H54 (cell line): ENCODE measurements at regions not wholly inside any gene's neighbourhood (a gene's known extent, or its start where the extent isn't known, plus 50 kb on each side); places are given as distances from the start of the nearest gene placed in this dataset.

Source experiments
- DNase-seq: peaks from one replicate; pipeline ENCODE4 v3.0.0; 2011; ENCODE audit warnings: low spot score, mixed read lengths; ENCODE audit not compliant: insufficient read length
- FAIRE-seq: peaks from 3 replicates; lab custom pipeline; 2011; peaks lifted over from hg19 to GRCh38; lab: Jason Lieb, UNC
- POLR2A ChIP-seq: IDR thresholded peaks from 2 replicates; pipeline ENCODE4 v1.6.1; 2011; ENCODE audit warnings: low read depth, mild to moderate bottlenecking, low read length

DNA sequence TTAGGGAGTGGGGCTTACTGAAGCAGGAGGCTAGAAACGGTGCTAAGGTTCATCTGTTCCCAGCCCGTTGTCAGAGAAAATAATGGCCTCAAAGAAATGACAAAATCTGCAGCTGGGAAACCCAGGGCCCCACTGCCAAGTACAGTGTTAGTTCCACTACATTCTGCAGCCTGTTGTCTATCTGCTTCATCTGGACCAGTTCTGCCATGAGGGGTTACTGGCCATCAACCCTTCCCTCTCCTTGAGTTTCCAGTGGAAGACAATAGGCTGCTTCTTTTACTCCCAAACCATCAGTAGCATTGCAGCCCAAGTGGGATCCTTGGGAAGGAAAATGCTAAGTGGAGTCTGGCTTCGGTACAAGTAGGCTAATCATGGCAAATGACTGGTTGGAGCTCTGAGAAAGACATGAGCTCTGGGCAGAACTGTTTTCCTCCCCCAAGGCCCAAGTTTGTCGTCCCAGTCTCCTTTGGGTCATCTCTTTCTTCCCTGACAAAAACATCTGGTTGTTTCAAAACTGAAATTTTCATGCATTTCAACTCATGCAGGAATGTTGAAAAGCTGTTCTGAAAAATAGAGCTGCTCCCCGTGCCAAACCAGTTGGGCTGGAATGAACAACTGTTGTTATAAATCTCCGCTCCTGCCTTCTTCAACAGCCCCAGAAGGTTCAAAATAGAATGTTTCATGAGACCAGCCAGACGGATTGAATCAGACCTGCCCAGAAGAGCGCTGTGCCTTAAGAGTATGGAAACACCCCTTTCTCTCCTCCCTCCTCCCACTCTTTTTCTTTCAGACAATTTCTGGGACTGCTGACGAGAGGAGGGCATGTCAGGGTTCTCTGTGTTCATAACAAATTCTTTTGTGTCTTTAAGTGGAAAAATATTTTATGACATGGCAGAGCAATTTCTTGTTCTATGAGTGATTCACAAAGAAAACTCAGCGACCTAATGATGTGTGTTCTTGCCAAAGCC is 116.6 kb downstream of the RAB18 start:
- TF ChIP-seq POLR2A: no peak
- DNase-seq: peak; percentile 15
- no peak for FAIRE-seq

DNA sequence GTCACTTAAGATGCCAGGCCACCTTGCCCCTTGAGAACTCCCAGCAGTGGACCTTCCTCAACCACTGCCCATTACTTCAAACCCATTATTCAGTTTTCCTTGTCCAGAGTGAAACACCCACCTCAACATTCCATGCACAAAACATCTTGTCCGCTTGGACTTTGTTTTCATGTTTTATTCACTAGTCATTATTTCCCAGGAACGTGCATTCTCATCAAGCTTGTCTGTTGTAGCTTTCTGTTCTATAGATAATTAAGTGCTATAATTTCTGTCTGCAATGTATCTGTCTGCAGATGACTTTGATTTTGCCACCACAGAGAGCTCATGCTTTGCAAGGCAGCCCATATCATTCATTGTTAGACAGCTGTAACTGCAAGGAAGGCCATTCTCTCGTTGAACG is 117.4 kb downstream of the RAB18 start:
- no peak for FAIRE-seq
- no peak for TF ChIP-seq POLR2A
- DNase-seq: no peak

- no peak for TF ChIP-seq POLR2A
- no peak for DNase-seq
- FAIRE-seq: no peak
These were observed 118.5 kb downstream of the RAB18 start for GRCh38 chr10:27622596-27622995.
